Neutrophil (primary cell): ENCODE measurements at regions not wholly inside any gene's neighbourhood (a gene's known extent, or its start where the extent isn't known, plus 50 kb on each side); places are given as distances from the start of the nearest gene placed in this dataset.

Experiments used
- H3K27ac ChIP-seq: fragments of 200-600 bp; sonication (generic); 2 replicates; pipeline ENCODE4 v1.5.1; 2016; ENCODE audit warnings: mild to moderate bottlenecking, moderate library complexity
- H3K27me3 ChIP-seq: fragments of 200-600 bp; sonication (generic); 2 replicates; pipeline ENCODE4 v1.6.0; 2016; ENCODE audit warnings: mild to moderate bottlenecking
- H3K36me3 ChIP-seq: fragments of 200-600 bp; sonication (generic); 2 replicates; pipeline ENCODE4 v1.5.1; 2017
- H3K4me1 ChIP-seq, 2 experiments: fragments of 200-600 bp in 1 of 2; sonication (generic) in 1 of 2; 1 replicate in 1 of 2; 2 replicates in 1 of 2; pipeline versions ENCODE4 v1.5.1 to v1.6.1; 2013 to 2016; ENCODE audit warnings: low read depth in 1 of 2, low read length in 1 of 2, mild to moderate bottlenecking in 1 of 2, moderate library complexity in 1 of 2; ENCODE audit not compliant: control insufficient read depth in 1 of 2, insufficient read depth in 1 of 2
- H3K4me3 ChIP-seq, 2 experiments: fragments of 200-600 bp in 1 of 2; sonication (generic) in 1 of 2; 1 replicate in 1 of 2; 2 replicates in 1 of 2; pipeline ENCODE4 v1.5.1; 2013 to 2016; ENCODE audit warnings: low read depth in 1 of 2, low read length in 1 of 2, mild to moderate bottlenecking in 1 of 2, moderate library complexity in 1 of 2
- H3K9me3 ChIP-seq: fragments of 200-600 bp; sonication (generic); 2 replicates; pipeline ENCODE4 v1.5.1; 2016
- TF ChIP-seq, protein P1 (sequence below): fragments of 200-600 bp; sonication (generic); IDR thresholded peaks from 2 replicates; pipeline ENCODE4 v1.5.1; 2016; ENCODE audit warnings: antibody characterized with exemption

GRCh38 chr13:55298201-55298600 is 1842.5 kb upstream of the PRR20A start:
- Histone ChIP-seq H3K9me3 (no peaks in the 10 kb centered on the region), H3K27ac (no peak overlapping the region), H3K36me3 (no peaks in the 10 kb centered on the region), H3K4me3 (no peak overlapping the region), H3K27me3 (no peaks in the 10 kb centered on the region), H3K4me1 (no peaks in the 10 kb centered on the region)
- TF ChIP-seq, protein P1, sequence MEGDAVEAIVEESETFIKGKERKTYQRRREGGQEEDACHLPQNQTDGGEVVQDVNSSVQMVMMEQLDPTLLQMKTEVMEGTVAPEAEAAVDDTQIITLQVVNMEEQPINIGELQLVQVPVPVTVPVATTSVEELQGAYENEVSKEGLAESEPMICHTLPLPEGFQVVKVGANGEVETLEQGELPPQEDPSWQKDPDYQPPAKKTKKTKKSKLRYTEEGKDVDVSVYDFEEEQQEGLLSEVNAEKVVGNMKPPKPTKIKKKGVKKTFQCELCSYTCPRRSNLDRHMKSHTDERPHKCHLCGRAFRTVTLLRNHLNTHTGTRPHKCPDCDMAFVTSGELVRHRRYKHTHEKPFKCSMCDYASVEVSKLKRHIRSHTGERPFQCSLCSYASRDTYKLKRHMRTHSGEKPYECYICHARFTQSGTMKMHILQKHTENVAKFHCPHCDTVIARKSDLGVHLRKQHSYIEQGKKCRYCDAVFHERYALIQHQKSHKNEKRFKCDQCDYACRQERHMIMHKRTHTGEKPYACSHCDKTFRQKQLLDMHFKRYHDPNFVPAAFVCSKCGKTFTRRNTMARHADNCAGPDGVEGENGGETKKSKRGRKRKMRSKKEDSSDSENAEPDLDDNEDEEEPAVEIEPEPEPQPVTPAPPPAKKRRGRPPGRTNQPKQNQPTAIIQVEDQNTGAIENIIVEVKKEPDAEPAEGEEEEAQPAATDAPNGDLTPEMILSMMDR, result no peak

DNA sequence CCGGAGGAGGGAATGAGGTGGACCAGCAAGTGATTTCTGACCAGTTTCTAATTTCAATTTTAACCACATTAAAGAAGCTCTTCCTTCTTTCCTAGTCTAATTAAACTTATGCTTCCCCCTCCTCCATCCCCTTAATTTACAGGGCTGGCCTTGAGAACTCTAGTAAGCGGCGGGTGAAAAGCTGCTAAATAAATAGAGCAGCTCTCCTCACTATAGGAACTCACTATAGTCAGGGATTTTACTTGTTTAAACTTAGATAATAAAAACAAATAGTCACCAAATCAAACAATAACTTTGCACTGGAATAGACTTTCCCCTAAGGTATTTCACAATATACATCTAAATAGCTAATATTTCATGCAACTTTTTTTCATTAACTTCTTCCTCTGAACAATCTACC is 1838.2 kb upstream of the PRR20A start:
- no peaks in the 10 kb centered on the region for H3K36me3 ChIP-seq
- H3K27me3 ChIP-seq, result no peaks in the 10 kb centered on the region
- no peak overlapping the region for H3K4me3 ChIP-seq
- H3K4me1 ChIP-seq, result no peaks in the 10 kb centered on the region
- TF ChIP-seq, protein P1, result no peak
- H3K27ac ChIP-seq, result no peak overlapping the region
- H3K9me3 ChIP-seq, result no peaks in the 10 kb centered on the region

- Histone ChIP-seq H3K36me3 (no peaks in the 10 kb centered on the region), H3K27me3 (no peaks in the 10 kb centered on the region), H3K9me3 (no peaks in the 10 kb centered on the region), H3K27ac (no peak overlapping the region), H3K4me3 (no peak overlapping the region), H3K4me1 (no peaks in the 10 kb centered on the region)
- TF ChIP-seq, protein P1, result no peak
Observed at GRCh38 chr13:55307909-55308308, 1832.8 kb upstream of the PRR20A start.

DNA sequence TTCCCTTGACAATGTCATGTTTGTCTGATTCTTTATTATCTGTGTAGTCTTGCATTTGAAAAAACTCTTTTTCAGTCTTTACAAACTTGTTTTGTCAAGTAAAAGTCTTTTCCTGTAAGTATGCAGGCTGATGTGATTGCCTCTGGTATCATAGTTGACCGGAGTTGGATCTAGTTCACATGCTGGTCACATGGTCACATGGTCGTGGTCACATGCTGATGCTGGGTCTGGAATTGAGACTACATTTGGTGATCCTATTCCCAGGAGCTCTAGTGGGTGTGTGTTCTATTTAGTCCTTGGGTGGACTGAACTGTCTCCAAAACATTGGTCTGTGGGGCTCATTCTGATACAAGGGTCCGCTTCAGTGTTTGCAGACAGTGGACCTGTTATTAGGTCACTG is 1798.8 kb upstream of the PRR20A start:
- TF ChIP-seq, protein P1, result no peak
- Histone ChIP-seq H3K4me3 (no peak overlapping the region), H3K27me3 (no peaks in the 10 kb centered on the region)

GRCh38 chr13:55345224-55345623 is 1795.5 kb upstream of the PRR20A start:
- Histone ChIP-seq H3K36me3 (no peaks in the 10 kb centered on the region), H3K4me1 (no peaks in the 10 kb centered on the region), H3K4me3 (no peak overlapping the region), H3K27ac (no peak overlapping the region), H3K9me3 (peaks cover 8% of the 10 kb centered on the region), H3K27me3 (no peaks in the 10 kb centered on the region)
- TF ChIP-seq, protein P1, result no peak

More for the DNA sequence above, 1798.8 kb upstream of the PRR20A start:
- Histone ChIP-seq H3K9me3 (peaks cover 4% of the 10 kb centered on the region), H3K36me3 (no peaks in the 10 kb centered on the region), H3K27ac (no peak overlapping the region), H3K4me1 (no peaks in the 10 kb centered on the region)

- no peak overlapping the region for H3K4me3 ChIP-seq
- H3K4me1 ChIP-seq, result no peaks in the 10 kb centered on the region
- peaks cover 4% of the 10 kb centered on the region for H3K9me3 ChIP-seq
- TF ChIP-seq, protein P1, result no peak
- no peak overlapping the region for H3K27ac ChIP-seq
- H3K27me3 ChIP-seq, result no peaks in the 10 kb centered on the region
- no peaks in the 10 kb centered on the region for H3K36me3 ChIP-seq
Observed at GRCh38 chr13:55347528-55347927, 1793.2 kb upstream of the PRR20A start.
